Stomach (tissue), 4 donors: ENCODE measurements at regions not wholly inside any gene's neighbourhood (a gene's known extent, or its start where the extent isn't known, plus 50 kb on each side); places are given as distances from the start of the nearest gene placed in this dataset.

ENCODE experiments used
- EP300 ChIP-seq: sonication (generic); formaldehyde crosslinking; IDR thresholded peaks from one replicate; pipeline ENCODE4 v1.6.1; 2017; ENCODE audit warnings: antibody characterized with exemption
- POLR2A ChIP-seq, 4 donors: fragments of 450-650 bp; IDR thresholded peaks; one replicate each; pipeline ENCODE4 v1.6.1; 2016; ENCODE audit warnings: antibody characterized with exemption in 4 of 4, control low read depth in 2 of 4, mild to moderate bottlenecking in 1 of 4, moderate library complexity in 1 of 4
- POLR2AphosphoS5 ChIP-seq, 3 donors: sonication (generic); formaldehyde crosslinking; IDR thresholded peaks; one replicate each; pipeline ENCODE4 v1.6.1; 2016; ENCODE audit warnings: antibody characterized with exemption in 3 of 3
- TF ChIP-seq, protein P1 (sequence below), 7 experiments: fragments of 450-650 bp in 4 of 7; fragments of 200-600 bp in 3 of 7; sonication (generic) in 3 of 7; IDR thresholded peaks; one replicate each; pipeline ENCODE4 v1.5.1; 2016 to 2019; ENCODE audit warnings: antibody characterized with exemption in 7 of 7, control low read depth in 2 of 7, mild to moderate bottlenecking in 1 of 7

DNA sequence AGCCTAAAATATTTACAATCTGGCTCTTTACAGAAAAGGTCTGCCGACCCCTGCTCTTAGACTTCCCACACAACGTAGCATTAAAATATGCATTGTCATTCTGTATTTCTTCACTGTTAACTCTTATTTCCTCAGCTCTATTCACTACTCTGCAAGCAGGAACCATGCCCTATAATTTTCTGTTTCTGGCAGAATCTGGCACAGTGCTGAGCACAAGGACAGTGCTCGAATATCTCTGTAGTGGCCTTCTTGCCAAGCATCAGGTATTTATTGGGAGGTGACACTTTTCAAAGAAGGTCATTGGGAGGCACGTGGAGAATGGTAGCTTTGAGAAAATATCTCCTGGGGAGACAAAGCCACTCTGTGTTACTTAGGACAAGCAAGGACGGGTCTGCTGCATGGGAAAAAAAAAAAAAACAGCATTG is 77.9 kb downstream of the PSMG1 start:
- TF ChIP-seq, protein P1, sequence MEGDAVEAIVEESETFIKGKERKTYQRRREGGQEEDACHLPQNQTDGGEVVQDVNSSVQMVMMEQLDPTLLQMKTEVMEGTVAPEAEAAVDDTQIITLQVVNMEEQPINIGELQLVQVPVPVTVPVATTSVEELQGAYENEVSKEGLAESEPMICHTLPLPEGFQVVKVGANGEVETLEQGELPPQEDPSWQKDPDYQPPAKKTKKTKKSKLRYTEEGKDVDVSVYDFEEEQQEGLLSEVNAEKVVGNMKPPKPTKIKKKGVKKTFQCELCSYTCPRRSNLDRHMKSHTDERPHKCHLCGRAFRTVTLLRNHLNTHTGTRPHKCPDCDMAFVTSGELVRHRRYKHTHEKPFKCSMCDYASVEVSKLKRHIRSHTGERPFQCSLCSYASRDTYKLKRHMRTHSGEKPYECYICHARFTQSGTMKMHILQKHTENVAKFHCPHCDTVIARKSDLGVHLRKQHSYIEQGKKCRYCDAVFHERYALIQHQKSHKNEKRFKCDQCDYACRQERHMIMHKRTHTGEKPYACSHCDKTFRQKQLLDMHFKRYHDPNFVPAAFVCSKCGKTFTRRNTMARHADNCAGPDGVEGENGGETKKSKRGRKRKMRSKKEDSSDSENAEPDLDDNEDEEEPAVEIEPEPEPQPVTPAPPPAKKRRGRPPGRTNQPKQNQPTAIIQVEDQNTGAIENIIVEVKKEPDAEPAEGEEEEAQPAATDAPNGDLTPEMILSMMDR (IDR thresholded peaks at IDR 0.05): no peak
- no peak for TF ChIP-seq POLR2AphosphoS5 (IDR thresholded peaks at IDR 0.05)
- TF ChIP-seq EP300: no peak
- TF ChIP-seq POLR2A (IDR thresholded peaks at IDR 0.05): no peak
